NB4 (cell line): ENCODE measurements at regions not wholly inside any gene's neighbourhood (a gene's known extent, or its start where the extent isn't known, plus 50 kb on each side); places are given as distances from the start of the nearest gene placed in this dataset.

Experiments
- CTCF ChIP-seq: IDR thresholded peaks from one replicate; pipeline ENCODE4 v1.5.1; 2012; ENCODE audit warnings: low read depth, low read length
- POLR2A ChIP-seq: IDR thresholded peaks from 2 replicates; pipeline ENCODE4 v1.6.1; 2011; ENCODE audit warnings: mild to moderate bottlenecking; ENCODE audit not compliant: insufficient read length; ENCODE audit errors: extremely low read depth

GRCh38 chrX:36927712-36928111 lies 80.5 kb upstream of the FAM47C start:
- TF ChIP-seq CTCF (no peak), POLR2A (no peak)
